ENCODE measurements at regions not wholly inside any gene's neighbourhood (a gene's known extent, or its start where the extent isn't known, plus 50 kb on each side); places are given as distances from the start of the nearest gene placed in this dataset.

GRCh38 chr1:184284900-184285299, 101.9 kb upstream of the C1orf21 start:
- no peak for DNase-seq

GRCh38 chr1:184285401-184286087, 101.3 kb upstream of the C1orf21 start:
- DNase-seq, result no peak

GRCh38 chr1:184287001-184287400, 99.8 kb upstream of the C1orf21 start:
- no peak for DNase-seq

GRCh38 chr1:184289825-184290550, 96.8 kb upstream of the C1orf21 start:
- no peak for DNase-seq

- no peak for DNase-seq
These were observed 95.1 kb upstream of the C1orf21 start for GRCh38 chr1:184291701-184292100.

GRCh38 chr1:184292101-184292500, 94.7 kb upstream of the C1orf21 start:
- DNase-seq, result no peak

- DNase-seq, result no peak
These were observed 92.7 kb upstream of the C1orf21 start for GRCh38 chr1:184294101-184294500.

GRCh38 chr1:184296466-184297243, 90.2 kb upstream of the C1orf21 start:
- DNase-seq, result peak; percentile 40 to 80

GRCh38 chr1:184297244-184297750, 89.5 kb upstream of the C1orf21 start:
- DNase-seq, result no peak

- DNase-seq, result peak in 1 of 2 experiments; percentile 62
These were observed 88.1 kb upstream of the C1orf21 start for GRCh38 chr1:184298440-184299405.

GRCh38 chr1:184299406-184299790, 87.4 kb upstream of the C1orf21 start:
- no peak for DNase-seq

GRCh38 chr1:184299796-184300195, 87.0 kb upstream of the C1orf21 start:
- peak in 1 of 2 experiments; percentile 23 for DNase-seq

- DNase-seq, result no peak
These were observed 86.4 kb upstream of the C1orf21 start for GRCh38 chr1:184300446-184300845.

GRCh38 chr1:184301227-184301626, 85.6 kb upstream of the C1orf21 start:
- DNase-seq, result no peak

GRCh38 chr1:184302346-184302745, 84.5 kb upstream of the C1orf21 start:
- DNase-seq, result no peak

- DNase-seq, result no peak
These were observed 76.5 kb upstream of the C1orf21 start for GRCh38 chr1:184310157-184310819.

- no peak for DNase-seq
These were observed 75.2 kb upstream of the C1orf21 start for GRCh38 chr1:184311580-184311979.

- DNase-seq, result no peak
These were observed 71.6 kb upstream of the C1orf21 start for GRCh38 chr1:184315254-184315653.

GRCh38 chr1:184319879-184320278, 67.0 kb upstream of the C1orf21 start:
- no peak for DNase-seq

- no peak for DNase-seq
These were observed 64.6 kb upstream of the C1orf21 start for GRCh38 chr1:184322253-184322652.

- no peak for DNase-seq
These were observed 61.9 kb upstream of the C1orf21 start for GRCh38 chr1:184324972-184325371.

- DNase-seq, result no peak
These were observed 60.6 kb upstream of the C1orf21 start for GRCh38 chr1:184326278-184326677.
